ENCODE measurements at regions not wholly inside any gene's neighbourhood (a gene's known extent, or its start where the extent isn't known, plus 50 kb on each side); places are given as distances from the start of the nearest gene placed in this dataset.

- H3K27ac Mint-ChIP-seq, result no peak overlapping the region
- Histone ChIP-seq H3K27ac (ENCODE audit: low read length in 2 of 2) (no peak overlapping the region), H2AFZ (ENCODE audit: insufficient read depth, low read depth, low read length, poor library complexity, severe bottlenecking) (no peak overlapping the region), H3K9ac (ENCODE audit: low read length) (no peak overlapping the region), H3K4me2 (replicated peaks; ENCODE audit: low read depth, low read length, poor library complexity, severe bottlenecking) (no peak overlapping the region), H3K36me3 (replicated peaks in 1 of 2; ENCODE audit: control extremely low read depth in 1 of 2, control insufficient read depth in 1 of 2, extremely low read depth in 1 of 2, insufficient read depth in 2 of 2, low read length in 1 of 2) (no peaks in the 10 kb centered on the region), H3K4me1 (ENCODE audit: control insufficient read depth in 2 of 2, insufficient read depth in 2 of 2, low read length in 2 of 2) (no peaks in the 10 kb centered on the region), H3K27me3 (replicated peaks in 1 of 4; ENCODE audit: control extremely low read depth in 1 of 4, control insufficient read depth in 3 of 4, insufficient read depth in 4 of 4, low read length in 3 of 4) (peaks cover 0 to 4% (median 1%) of the 10 kb centered on the region in 4 experiments), H3K9me3 (ENCODE audit: control extremely low read depth in 1 of 3, control insufficient read depth in 2 of 3, insufficient read depth in 1 of 3, low read length in 2 of 3) (no peaks in the 10 kb centered on the region), H3K79me2 (ENCODE audit: control insufficient read depth, insufficient read depth, low read length) (no peaks in the 10 kb centered on the region), H3K4me3 (ENCODE audit: control extremely low read depth in 1 of 5, extremely low read depth in 1 of 5, insufficient read depth in 1 of 5, low read depth in 2 of 5, low read length in 4 of 5) (no peak overlapping the region), H4K20me1 (ENCODE audit: control insufficient read depth, insufficient read depth, low read length, poor library complexity, severe bottlenecking) (no peaks in the 10 kb centered on the region)
- no peak for ATAC-seq (ENCODE audit: low read depth)
- intact Hi-C loops (cut with micrococcal nuclease), result no loop called here
- 100% methylated on average over 1 of the region's 3 CpGs for WGBS (ENCODE audit: insufficient coverage)
- no peaks in the 10 kb centered on the region for H3K9me3 Mint-ChIP-seq (ENCODE audit: insufficient read depth)
- CTCF ChIA-PET, result no interaction called here
- H3K27me3 Mint-ChIP-seq, result peaks cover 4% of the 10 kb centered on the region
- DNase-seq, result no peak
- no peak overlapping the region for H3K4me3 Mint-ChIP-seq
- no peaks in the 10 kb centered on the region for H3K4me1 Mint-ChIP-seq
- TF ChIP-seq EZH2 (IDR thresholded peaks at IDR 0.05; ENCODE audit: borderline replicate concordance, insufficient read depth, low read depth, low read length, poor library complexity, severe bottlenecking), result no peak
- TF ChIP-seq CTCF (IDR thresholded peaks at IDR 0.05), result no peak
- POLR2A ChIA-PET, result no interaction called here
These were observed 135.0 kb upstream of the TMEM72 start for GRCh38 chr10:44776181-44776580.

GRCh38 chr10:44779511-44779910, 131.6 kb upstream of the TMEM72 start:
- Mint-ChIP-seq H3K27ac (no peak overlapping the region), H3K4me3 (no peak overlapping the region), H3K27me3 (no peaks in the 10 kb centered on the region), H3K9me3 (ENCODE audit: insufficient read depth) (peaks cover 3% of the 10 kb centered on the region), H3K4me1 (no peaks in the 10 kb centered on the region)
- no peak overlapping the region for H3K4me3 ChIP-seq (ENCODE audit: control extremely low read depth in 1 of 5, extremely low read depth in 1 of 5, insufficient read depth in 1 of 5, low read depth in 2 of 5, low read length in 4 of 5)
- DNase-seq (no peak), ATAC-seq (ENCODE audit: low read depth) (no peak)
- H3K4me1 ChIP-seq (ENCODE audit: control insufficient read depth in 2 of 2, insufficient read depth in 2 of 2, low read length in 2 of 2), result no peaks in the 10 kb centered on the region
- H3K79me2 ChIP-seq (ENCODE audit: control insufficient read depth, insufficient read depth, low read length), result no peaks in the 10 kb centered on the region
- intact Hi-C loops (cut with micrococcal nuclease), result no loop called here
- ChIA-PET POLR2A (no interaction called here), CTCF (no interaction called here)
- no peak overlapping the region for H2AFZ ChIP-seq (ENCODE audit: insufficient read depth, low read depth, low read length, poor library complexity, severe bottlenecking)
- no peak overlapping the region for H3K27ac ChIP-seq (ENCODE audit: low read length in 2 of 2)
- H3K27me3 ChIP-seq (replicated peaks in 1 of 4; ENCODE audit: control extremely low read depth in 1 of 4, control insufficient read depth in 3 of 4, insufficient read depth in 4 of 4, low read length in 3 of 4), result peaks cover 0 to 7% (median 2%) of the 10 kb centered on the region in 4 experiments
- H3K36me3 ChIP-seq (replicated peaks in 1 of 2; ENCODE audit: control extremely low read depth in 1 of 2, control insufficient read depth in 1 of 2, extremely low read depth in 1 of 2, insufficient read depth in 2 of 2, low read length in 1 of 2), result no peaks in the 10 kb centered on the region
- H3K9ac ChIP-seq (ENCODE audit: low read length), result no peak overlapping the region
- no peak for TF ChIP-seq CTCF (IDR thresholded peaks at IDR 0.05)
- no peak for TF ChIP-seq EZH2 (IDR thresholded peaks at IDR 0.05; ENCODE audit: borderline replicate concordance, insufficient read depth, low read depth, low read length, poor library complexity, severe bottlenecking)
- WGBS (ENCODE audit: insufficient coverage), result 85% methylated on average over 7 of the region's 7 CpGs
- no peaks in the 10 kb centered on the region for H4K20me1 ChIP-seq (ENCODE audit: control insufficient read depth, insufficient read depth, low read length, poor library complexity, severe bottlenecking)
- H3K4me2 ChIP-seq (replicated peaks; ENCODE audit: low read depth, low read length, poor library complexity, severe bottlenecking), result no peak overlapping the region
- no peaks in the 10 kb centered on the region for H3K9me3 ChIP-seq (ENCODE audit: control extremely low read depth in 1 of 3, control insufficient read depth in 2 of 3, insufficient read depth in 1 of 3, low read length in 2 of 3)

Data from B cell (primary cell).